ENCODE measurements at regions not wholly inside any gene's neighbourhood (a gene's known extent, or its start where the extent isn't known, plus 50 kb on each side); places are given as distances from the start of the nearest gene placed in this dataset.

GRCh38 chr6:144575327-144575726 is 290.2 kb downstream of the UTRN start (continued):
- no peak for TF ChIP-seq CHD7 (IDR thresholded peaks at IDR 0.05; ENCODE audit: insufficient replicate concordance, low read length)
- TF ChIP-seq POLR2AphosphoS5 (IDR thresholded peaks at IDR 0.05; ENCODE audit: low read depth, low read length): no peak
- TF ChIP-seq POLR2A (IDR thresholded peaks at IDR 0.05; ENCODE audit: control extremely low read depth in 1 of 2, low read depth in 2 of 2, low read length in 2 of 2): no peak
- no peak for TF ChIP-seq SRF (IDR thresholded peaks at IDR 0.05; ENCODE audit: low read depth, low read length)
- no peak for TF ChIP-seq SAP30 (IDR thresholded peaks at IDR 0.05; ENCODE audit: insufficient read depth, insufficient replicate concordance, low read length)
- no peak for TF ChIP-seq TEAD4 (IDR thresholded peaks at IDR 0.05; ENCODE audit: low read depth, low read length)
- no peak for TF ChIP-seq EP300 (IDR thresholded peaks at IDR 0.05; ENCODE audit: borderline replicate concordance in 1 of 2, low read depth in 2 of 2, low read length in 2 of 2)

All from H1 (cell line).